HG03139 (cell line): ENCODE measurements at regions not wholly inside any gene's neighbourhood (a gene's known extent, or its start where the extent isn't known, plus 50 kb on each side); places are given as distances from the start of the nearest gene placed in this dataset.
"Not testable (repeated sequence)": the region's sequence is repeated elsewhere in the genome, so short reads cannot be mapped to it uniquely, and the experiment has no call there.

Experiments used
- ATAC-seq: cut with Tn5 transposase; IDR thresholded peaks from one replicate; pipeline ENCODE4 v1.9.1; 2021; ENCODE audit not compliant: unreplicated experiment

DNA sequence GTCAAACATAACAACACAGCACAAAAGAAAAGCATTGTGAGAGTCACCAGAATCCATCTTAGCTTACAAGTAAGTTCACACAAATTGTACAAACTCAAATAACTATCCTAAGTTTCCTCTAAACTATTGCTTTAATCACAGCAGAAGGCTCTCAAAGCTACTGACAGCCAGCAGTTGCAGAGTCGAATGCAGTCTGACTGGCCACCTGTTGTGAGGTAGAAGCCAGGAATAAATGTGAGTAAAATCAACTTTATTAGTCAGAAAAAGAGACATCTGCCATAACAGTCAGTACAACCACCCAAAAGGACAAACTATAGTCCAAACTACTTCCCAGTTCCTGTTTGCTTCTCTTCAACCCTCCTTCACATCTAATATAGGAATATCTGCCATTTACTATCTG lies 231.7 kb upstream of the USP15 start:
- no peak for ATAC-seq

DNA sequence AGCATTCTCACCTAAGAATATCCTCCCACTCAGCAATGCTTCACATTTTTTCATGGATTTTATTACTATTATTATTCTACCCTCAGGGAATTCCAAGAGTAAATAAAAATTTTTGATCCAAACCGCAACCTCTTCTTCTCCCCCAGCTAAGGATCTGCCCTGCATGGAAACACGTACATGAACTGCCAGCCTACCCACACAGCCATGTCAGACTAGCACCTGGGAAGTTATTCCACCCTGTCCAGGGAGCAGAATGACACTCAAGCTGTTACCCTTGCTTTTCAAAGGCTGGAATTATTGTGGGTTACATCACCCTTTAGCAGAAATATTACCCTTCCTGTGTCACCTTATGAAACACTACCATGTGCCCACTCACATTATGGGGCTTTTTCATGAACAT lies 227.3 kb upstream of the USP15 start:
- no peak for ATAC-seq

DNA sequence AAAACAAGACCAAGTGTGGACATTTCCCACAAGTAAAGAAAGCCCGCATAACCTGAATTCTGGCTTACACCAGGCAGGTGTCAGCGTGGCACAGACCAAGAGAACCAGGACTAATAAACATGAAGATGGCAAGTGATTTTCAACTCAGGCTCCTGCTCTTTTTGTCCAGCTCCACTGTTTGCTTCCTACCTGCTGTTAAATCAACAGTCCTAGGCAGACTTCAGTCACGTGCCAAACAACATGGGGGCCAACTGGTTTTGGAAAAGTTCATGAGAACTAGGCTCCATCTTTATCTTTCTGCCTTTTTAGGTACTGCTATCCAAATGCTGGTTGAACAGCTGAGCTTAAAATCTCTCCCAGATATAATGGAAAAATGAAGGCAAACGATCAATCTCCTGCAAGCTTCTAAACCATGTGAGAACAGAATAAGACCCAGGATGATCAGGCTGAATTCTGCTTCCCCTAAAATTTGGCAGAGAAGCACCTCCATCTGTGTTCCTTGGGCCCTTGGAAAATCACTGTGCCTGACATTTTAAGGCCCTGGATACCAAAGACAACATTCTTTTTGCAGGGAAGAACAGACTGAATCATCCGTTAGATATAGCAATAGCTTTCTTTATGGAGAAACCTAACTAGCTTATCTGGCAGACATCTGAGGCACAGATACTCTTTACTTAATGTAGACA lies 215.6 kb upstream of the USP15 start:
- no peak for ATAC-seq

DNA sequence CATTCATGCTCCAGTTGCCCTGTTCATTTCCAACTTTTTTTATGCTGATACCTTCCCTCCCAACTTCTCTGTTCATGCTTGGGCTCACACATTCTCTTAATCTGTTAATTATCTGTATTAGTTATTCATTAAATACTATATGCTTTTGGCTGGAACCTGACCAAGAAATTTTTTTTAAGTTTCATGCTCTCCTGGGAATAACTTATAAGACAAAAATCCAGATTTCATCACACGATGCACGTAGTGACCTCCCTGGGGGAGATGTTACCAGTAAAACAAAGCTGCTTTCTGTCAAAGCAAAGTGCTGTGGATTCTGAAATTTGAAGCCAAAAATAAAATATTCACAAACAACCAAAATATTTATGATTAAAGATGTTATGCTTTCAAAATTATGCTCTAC lies 215.0 kb upstream of the USP15 start:
- ATAC-seq: no peak

DNA sequence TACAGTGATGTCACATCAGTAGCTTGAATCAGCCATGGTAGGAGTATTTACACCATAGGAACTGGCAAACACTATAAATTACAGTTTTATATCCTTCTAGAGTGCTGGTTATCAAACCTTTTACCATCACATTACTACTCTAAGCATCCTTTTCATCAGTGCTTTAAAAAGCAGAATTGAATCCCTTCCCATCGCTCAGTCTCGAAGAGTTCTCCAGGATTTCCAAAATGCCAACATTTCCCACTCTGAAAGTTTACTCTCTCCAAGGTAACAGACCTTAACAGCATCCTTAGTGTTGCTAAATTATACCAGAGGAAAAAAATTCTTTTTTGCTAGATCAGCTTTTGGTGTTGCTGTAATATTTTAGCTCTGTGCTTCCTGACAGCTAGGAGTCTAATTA lies 209.4 kb upstream of the USP15 start:
- no peak for ATAC-seq

DNA sequence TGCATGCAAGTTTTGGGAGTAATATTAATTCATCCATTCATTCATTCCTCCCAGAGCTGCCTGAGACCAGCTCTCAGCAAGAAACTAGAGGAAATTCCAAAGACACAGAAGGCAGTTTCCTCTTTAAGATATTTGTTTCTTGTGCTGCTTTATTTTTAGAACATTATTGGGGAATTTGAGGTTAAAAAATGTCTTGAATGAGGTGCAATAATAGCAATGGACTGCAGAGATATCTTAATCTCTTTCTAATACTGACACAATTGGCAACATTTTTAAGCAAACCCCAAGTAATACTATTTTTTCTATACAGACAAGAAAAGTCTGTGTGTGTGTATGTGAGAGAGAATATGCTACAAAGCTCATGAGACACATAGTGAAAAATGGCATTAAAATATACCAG lies 190.2 kb upstream of the USP15 start:
- ATAC-seq: no peak

DNA sequence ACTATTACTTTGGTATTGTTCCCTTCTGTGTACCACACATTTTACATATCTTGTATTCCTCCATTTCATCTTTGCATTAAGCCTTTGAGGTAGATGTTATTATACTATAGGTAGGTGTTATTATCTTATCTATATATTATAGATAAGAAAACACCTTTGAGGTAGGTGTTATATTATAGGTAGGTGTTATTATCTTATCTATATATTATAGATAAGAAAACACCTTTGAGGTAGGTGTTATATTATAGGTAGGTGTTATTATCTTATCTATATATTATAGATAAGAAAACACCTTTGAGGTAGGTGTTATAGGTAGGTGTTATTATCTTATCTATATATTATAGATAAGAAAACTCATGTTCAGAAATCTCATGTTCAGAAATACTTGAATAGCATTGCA lies 187.0 kb upstream of the USP15 start:
- not testable (repeated sequence) for ATAC-seq

DNA sequence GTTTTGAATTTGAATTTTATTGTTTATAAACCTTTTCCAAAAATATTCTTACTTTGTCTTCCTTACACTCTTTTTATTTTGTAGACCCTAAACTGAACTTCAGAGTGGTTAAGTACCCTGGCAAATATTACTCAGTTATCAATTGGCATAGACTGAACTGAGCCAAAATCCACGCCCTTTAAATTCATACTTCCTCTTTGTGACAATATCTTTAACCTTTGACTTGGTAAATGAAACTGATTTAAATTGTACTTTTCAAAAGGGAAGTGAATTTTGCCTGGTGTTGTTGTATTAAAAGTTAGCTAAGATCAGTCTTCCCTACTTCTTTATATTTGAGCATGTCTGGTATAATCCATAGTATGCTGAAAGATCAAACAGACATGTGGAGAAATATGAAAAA lies 184.3 kb upstream of the USP15 start:
- no peak for ATAC-seq

DNA sequence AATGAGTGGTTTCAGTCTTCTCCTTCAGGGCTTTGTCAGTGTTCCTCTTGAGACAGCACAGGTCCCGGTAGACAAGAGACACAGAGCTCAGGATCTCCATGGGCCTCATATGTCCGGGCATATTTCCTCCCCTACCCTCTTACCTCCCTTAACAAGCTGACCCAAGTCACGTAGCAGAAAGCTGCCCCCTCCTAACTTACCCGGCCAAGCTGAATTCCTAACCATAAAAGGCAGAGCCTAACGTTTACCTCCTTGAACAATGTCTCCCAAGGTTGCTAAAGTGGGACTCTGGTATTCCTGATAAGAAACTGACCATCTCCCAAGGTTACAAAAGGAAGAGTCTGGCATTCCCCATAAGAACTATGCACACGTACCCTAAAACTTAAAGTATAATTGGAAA lies 182.2 kb upstream of the USP15 start:
- ATAC-seq: no peak

DNA sequence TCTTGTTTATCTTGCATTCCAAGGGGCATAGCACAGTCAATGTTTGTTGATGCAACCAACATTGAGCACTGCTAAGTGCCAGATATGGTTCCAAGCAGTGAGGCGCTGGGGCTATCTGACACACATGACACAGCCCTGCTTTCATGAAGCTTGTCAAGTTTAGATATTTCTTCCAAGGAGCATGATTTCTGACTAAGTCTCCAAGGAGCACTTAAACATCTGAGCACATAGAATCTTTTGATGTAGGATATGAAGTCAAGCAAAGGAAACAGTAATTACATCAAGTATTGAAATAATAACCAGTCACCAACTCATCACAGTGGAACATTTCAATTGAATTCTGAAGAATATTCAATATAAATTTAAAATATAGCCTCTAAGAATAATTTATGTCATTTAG lies 177.8 kb upstream of the USP15 start:
- no peak for ATAC-seq

DNA sequence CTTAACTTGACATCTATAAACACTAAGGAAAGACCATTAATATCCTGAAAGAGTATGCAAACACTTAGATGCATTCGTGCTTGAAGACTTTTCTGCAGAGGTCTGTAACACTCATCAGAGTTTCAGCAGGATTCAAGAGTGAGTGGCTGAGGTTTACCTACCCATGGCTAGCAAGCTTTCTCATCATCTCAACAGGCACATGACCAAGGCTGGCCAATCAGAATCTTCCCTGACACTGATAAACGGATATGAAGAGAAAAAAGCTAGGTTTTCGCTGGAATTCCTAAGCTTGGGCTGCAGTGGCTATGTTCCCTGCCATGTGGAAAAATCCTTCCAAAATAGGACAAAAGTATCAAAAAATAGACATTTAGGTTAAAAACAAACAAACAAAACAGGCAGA lies 162.1 kb upstream of the USP15 start:
- ATAC-seq: no peak

DNA sequence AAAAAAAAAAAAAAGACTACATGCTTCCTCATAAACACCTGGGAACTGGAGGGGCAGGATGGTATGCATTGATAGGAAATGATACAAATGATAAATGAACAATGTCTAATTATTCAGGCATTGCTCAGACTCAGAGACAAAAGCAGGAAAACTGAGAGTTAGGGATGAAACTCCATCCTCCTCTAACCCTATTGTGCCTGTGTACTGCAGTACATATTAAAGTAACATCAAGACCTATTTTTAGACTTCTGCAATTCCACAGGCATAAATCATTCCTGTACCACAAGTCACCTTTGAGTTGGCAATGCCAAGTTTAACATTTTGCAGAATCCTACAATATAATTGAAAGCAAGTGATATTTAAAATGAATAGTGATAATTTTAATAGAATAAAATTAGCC lies 156.5 kb upstream of the USP15 start:
- no peak for ATAC-seq

DNA sequence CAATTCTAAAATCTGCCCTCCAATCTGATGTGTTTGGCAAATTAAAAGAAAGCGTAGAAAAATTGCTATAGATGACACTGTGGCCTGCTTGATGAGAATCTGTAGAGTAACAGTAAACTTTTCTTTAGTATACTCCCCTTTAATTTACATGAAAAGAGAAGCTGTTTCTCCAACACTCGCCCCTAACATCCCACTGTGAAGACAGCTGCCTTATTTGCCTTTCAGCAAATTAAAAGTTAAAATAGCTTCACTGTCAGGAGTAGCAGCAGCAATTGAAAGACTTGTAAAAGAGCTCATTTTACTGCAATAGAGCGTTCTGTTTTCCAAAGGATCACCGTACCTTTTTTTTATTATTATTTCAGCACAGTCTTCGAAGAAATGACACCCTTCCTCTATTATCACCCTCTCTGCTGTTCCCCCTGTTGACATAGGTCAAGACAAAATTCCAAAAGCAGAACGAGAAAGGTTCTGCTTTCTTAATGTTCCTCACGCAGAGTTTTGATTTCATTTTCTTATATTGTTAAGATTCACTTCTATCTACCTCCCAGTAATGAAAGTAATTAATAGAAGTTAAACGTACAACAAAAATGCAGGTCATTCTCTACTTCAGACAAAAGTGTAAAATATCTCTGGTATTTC lies 153.5 kb upstream of the USP15 start:
- ATAC-seq: no peak

DNA sequence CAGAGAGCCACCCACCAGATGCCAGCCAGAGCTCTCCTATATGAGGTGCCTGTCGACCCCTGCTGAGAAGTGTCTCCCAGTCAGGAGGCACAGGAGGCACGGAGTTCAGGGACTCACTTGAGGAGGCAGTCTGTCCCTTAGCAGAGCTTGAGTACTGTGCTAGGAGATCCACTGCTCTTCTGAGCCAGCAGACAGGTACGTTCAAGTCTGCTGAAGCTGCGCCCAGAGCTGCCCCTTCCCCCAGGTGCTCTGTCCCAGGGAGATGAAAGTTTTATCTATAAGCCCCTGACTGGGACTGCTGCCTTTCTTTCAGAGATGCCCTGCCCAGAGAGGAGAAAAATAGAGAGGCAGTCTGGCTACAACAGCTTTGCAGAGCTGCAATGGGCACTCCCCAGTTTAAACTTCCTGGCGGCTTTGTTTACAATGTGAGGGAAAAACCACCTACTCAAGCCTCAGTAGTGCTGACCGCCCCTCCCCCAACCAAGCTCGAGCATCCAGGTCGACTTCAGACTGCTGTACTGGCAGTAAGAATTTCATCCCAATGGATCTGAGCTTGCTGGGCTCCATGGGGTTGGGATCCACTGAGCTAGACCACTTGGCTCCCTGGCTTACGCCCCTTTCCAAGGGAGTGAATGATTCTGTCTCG lies 146.7 kb upstream of the USP15 start:
- ATAC-seq: no peak

DNA sequence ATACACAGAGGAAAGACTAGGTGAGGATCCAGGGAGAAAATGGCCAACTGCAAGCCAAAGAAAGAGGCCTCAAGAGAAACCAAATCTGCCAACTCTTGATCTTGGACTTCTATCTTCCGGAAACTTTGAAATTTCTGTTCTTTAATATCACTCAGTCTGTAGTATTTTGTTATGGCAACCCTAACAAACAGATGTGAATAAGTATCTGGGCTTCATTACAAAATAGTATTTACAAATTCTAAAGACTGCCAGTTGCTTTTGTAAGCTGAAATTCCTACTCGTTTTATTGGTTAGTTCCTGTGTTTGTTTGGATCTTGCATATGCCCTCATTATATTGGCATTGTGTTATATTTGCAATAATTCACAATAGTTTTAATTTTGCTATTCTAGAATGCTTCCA lies 143.2 kb upstream of the USP15 start:
- ATAC-seq: no peak

DNA sequence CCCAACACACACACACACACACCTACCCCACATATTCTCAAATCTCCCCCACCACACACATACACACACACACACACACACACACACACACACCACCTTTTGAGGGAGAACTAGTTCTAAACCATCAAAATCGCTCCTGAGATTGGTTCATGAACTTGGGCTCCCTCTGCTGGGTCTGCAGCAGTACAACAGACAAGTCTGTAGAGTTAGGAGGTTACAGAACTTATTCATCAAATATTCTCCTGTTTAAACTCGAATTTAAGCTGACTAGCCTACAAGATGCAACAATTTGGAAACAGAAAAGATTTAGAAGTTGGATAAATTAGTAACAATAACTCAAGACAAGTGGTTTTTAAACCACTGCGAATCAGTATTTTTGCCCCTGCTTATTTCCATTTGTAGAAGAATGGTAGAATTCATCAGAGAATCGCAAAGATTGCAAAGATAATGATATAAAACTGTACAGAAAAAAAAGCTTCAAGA lies 136.4 kb upstream of the USP15 start:
- ATAC-seq: peak; percentile 92

DNA sequence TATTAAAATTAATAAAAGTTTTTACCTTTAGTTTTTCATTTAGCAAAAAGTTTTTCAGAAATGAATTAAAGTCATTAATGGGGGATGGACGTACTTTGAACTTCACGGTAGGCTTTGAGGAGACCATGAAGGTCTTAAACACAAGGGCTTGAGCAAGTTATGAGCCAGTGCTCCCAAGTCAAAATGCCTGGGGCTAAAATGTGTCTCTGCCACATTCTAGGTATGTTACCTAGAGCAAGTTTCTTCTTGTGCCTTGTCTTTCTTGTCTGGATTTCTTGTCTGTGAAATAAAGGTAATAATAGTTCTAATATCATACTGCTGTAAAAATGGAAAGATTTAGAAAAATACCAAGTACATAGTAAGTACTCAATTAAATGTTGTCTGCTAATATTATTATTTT lies 132.7 kb upstream of the USP15 start:
- no peak for ATAC-seq

DNA sequence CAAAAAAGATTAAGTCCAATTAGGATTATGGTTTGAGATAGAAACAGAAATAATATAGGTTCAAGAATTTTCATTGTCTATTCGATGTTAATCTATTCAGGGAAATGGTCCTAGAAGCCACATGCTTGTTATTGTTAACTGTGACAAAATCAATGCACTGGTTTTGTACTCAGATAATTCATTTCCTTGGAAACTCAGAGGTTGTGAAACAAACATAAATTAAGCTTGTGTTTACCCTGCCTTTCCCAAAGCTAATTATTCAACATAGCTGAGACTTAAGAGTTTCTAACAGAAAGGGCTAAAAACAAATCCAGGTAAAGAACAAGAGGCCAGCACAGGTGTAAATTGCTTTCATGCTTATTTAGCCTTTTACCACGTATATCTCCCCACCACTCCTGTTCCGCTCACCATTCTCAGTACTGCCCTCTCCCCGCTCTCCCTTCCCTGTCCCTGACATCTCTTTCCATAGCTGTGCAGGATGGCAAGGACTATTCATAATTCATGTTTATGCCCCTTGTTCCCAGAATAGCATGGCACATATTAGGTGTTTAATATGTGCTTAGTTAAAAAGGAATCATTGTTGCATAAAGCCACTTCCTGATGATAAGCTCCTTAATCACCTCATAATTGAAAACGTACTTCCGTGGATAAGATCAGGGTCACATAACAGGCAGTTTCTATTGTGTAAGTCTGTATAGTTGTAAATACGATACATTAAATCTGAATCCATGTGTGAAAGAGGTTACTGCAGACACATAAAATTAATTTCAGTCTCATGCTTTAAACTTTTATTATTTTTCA lies 131.8 kb upstream of the USP15 start:
- no peak for ATAC-seq

DNA sequence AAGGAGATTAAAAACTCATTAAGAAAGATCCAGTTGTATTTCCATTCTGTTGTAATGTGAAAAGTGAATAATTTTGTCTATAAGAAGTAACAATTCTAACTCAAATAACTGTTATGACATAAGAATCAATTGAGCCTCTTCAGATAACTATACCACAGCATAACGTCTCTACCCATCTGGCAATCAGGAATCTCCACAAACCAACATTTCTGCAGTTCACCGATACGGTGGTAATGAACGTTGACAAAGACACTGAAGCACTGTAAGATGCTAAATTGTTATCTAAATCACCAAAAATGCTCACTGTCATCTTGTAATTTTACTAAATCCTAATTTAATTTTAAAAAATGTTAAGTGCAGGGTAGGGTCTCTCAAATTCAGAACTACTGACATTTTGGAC lies 130.9 kb upstream of the USP15 start:
- no peak for ATAC-seq

DNA sequence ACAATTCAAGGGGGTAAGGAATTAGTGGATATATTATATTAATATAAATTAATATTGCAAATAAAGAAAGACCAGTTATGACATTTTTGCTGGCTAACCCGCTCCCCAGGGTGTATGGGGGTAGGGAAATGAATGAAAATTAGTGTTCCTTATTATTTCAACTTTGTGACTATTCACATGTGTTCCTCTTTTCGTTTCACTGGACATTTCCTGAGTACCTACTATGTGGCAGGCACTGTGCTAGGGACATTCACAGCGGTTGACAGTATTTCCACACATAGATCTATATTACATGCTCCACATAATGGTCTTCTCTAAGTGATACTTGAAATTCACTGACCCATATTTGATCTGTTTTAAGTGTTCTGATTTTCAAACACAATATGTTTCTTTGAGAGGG lies 129.8 kb upstream of the USP15 start:
- ATAC-seq: no peak

DNA sequence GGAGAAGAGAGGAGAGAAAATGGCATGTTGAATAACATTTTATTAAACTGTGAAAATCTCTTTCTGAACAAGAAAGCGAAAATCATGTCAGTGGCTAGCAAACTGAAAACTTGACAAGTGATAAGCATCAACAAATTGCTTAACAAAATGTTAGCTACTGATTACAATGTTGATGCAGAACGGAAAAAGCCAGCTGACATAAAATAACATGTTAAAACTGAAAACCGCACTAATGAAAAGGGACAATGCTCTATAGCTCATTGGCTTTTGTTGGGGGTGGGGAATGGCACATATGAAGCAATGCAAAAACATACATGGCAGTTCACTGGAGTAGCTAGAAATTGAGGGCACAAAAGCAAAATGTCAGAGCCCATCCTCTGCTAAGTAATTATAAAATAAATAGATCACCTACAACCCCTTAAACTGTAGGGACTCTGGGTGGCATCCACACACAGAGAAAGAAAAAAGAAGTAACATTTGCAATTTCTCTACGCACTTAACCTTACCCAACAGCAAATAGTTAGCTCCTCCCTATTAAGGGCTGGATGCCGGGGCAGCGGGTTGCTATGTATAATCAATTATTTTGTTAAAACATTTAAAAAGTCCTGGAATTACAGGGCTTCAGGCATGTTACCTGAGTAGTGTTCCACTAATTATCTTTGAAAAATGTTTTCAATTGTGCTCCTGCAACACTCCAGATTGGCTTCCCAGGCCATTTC lies 129.2 kb upstream of the USP15 start:
- no peak for ATAC-seq
